K562 (cell line): ENCODE measurements at regions not wholly inside any gene's neighbourhood (a gene's known extent, or its start where the extent isn't known, plus 50 kb on each side); places are given as distances from the start of the nearest gene placed in this dataset.

Experiments
- ATAC-seq: fragments of 200-7000 bp; cut with Tn5 transposase; 3 replicates; pipeline ENCODE4 v1.9.1; 2020; ENCODE audit warnings: moderate library complexity
- BruUV-seq: library from RNA; stranded (reverse); fragments of 400-500 nt; replicated peaks from 2 replicates; lab custom pipeline; 2021; lab: Mats Ljungman, UMichigan
- CTCF ChIA-PET: fragments of 300-600 bp; formaldehyde crosslinking; extraction: SDS; loops from one replicate; lab custom pipeline; 2021; ENCODE audit warnings: low intra/inter-chr PET ratio; lab: Yijun Ruan, JAX
- POLR2A ChIA-PET: fragments of 300-600, 350-650 bp; sonication (Branson Sonifier 250); formaldehyde crosslinking; extraction: SDS; loops from one replicate; lab custom pipeline; 2021; ENCODE audit warnings: antibody characterized with exemption, inconsistent platforms; lab: Yijun Ruan, JAX
- DNase-seq, 4 experiments: peaks; one replicate each; pipeline versions ENCODE4 v3.0.0 to v3.0.0-alpha.2; 2011 to 2018; ENCODE audit warnings: low spot score in 3 of 4, mixed read lengths in 3 of 4; ENCODE audit errors: extremely low read depth in 1 of 4
- FAIRE-seq: peaks from 2 replicates; lab custom pipeline; 2011; peaks lifted over from hg19 to GRCh38; lab: Jason Lieb, UNC
- H2AFZ ChIP-seq: 2 replicates; pipeline ENCODE4 v1.6.0; 2011; ENCODE audit warnings: low read depth, low read length, control low read depth, inconsistent platforms
- H3K27ac ChIP-seq: fragments of 200-600 bp; 3 replicates; pipeline ENCODE4 v1.8.0; 2011; ENCODE audit warnings: low read depth, mild to moderate bottlenecking, control low read depth, inconsistent platforms, low read length, moderate library complexity, mixed read lengths; ENCODE audit errors: extremely low read depth
- H3K27me3 ChIP-seq, 2 experiments: fragments of 300-600 bp in 1 of 2; 2 replicates in 1 of 2; 3 replicates in 1 of 2; pipeline versions ENCODE4 v1.6.0 to v1.8.0; 2011; ENCODE audit warnings: inconsistent platforms in 2 of 2, low read length in 2 of 2, mild to moderate bottlenecking in 1 of 2, mixed read lengths in 1 of 2, moderate library complexity in 1 of 2; ENCODE audit not compliant: control insufficient read depth in 2 of 2, insufficient read depth in 2 of 2
- H3K36me3 ChIP-seq: fragments of 300-600 bp; 3 replicates; pipeline ENCODE4 v1.8.0; 2011; ENCODE audit warnings: mild to moderate bottlenecking, low read length, inconsistent platforms; ENCODE audit not compliant: control insufficient read depth, insufficient read depth
- H3K4me1 ChIP-seq, 2 experiments: fragments of 200-600 bp in 1 of 2; replicated peaks in 1 of 2; 2 replicates in 1 of 2; 3 replicates in 1 of 2; pipeline versions ENCODE4 v1.5.1 to v1.8.0; 2011; ENCODE audit warnings: inconsistent platforms in 2 of 2, low read length in 2 of 2, mild to moderate bottlenecking in 1 of 2, mixed read lengths in 1 of 2, moderate library complexity in 1 of 2; ENCODE audit not compliant: control insufficient read depth in 2 of 2, insufficient read depth in 2 of 2
- H3K4me2 ChIP-seq: 2 replicates; pipeline ENCODE4 v1.6.1; 2011; ENCODE audit warnings: low read length, control low read depth, inconsistent platforms, mixed read lengths; ENCODE audit not compliant: insufficient read depth
- H3K4me3 ChIP-seq: fragments of 200-600 bp; sonication (generic), shearing (Covaris generic); 2 replicates; pipeline ENCODE4 v1.5.1; 2016; ENCODE audit warnings: control low read depth, inconsistent platforms
- H3K79me2 ChIP-seq: fragments of 200-600 bp; 3 replicates; pipeline ENCODE4 v1.8.0; 2011; ENCODE audit warnings: low read length, inconsistent platforms; ENCODE audit not compliant: control insufficient read depth, insufficient read depth
- H3K9ac ChIP-seq, 2 experiments: 2 replicates each; pipeline versions ENCODE4 v1.6.0 to v1.6.1; 2011; ENCODE audit warnings: low read depth in 2 of 2, low read length in 2 of 2, control low read depth in 1 of 2, inconsistent platforms in 1 of 2, mild to moderate bottlenecking in 1 of 2, mixed read lengths in 1 of 2; ENCODE audit not compliant: insufficient read depth in 1 of 2
- H3K9me1 ChIP-seq: one replicate; pipeline ENCODE4 v1.6.0; 2011; ENCODE audit warnings: inconsistent platforms, mild to moderate bottlenecking, low read length, moderate library complexity; ENCODE audit not compliant: control insufficient read depth, insufficient read depth
- H3K9me3 ChIP-seq: replicated peaks from 2 replicates; pipeline ENCODE4 v1.5.1; 2011; ENCODE audit warnings: low read depth, low read length, inconsistent platforms; ENCODE audit not compliant: control insufficient read depth, insufficient read depth
- H4K20me1 ChIP-seq: replicated peaks from 2 replicates; pipeline ENCODE4 v1.6.1; 2011; ENCODE audit warnings: low read length, inconsistent platforms, mixed read lengths; ENCODE audit not compliant: control insufficient read depth, insufficient read depth
- AFF4 ChIP-seq: sonication (generic); formaldehyde crosslinking; IDR thresholded peaks from 2 replicates; pipeline ENCODE4 v1.8.0; 2023; ENCODE audit warnings: mild to moderate bottlenecking, missing genetic modification reagents
- CREB5 ChIP-seq: fragments of 250-450 bp; sonication (Bioruptor Pico); IDR thresholded peaks from 2 replicates; pipeline ENCODE4 v1.5.0; 2020; ENCODE audit warnings: mild to moderate bottlenecking
- FOXK2 ChIP-seq, 2 experiments: fragments of 450-650 bp; IDR thresholded peaks in 1 of 2; conservative IDR thresholded peaks in 1 of 2; 2 replicates each; pipeline ENCODE4 v1.6.1; 2016; ENCODE audit warnings: low read depth in 2 of 2, mild to moderate bottlenecking in 1 of 2
- GATAD2B ChIP-seq: fragments of 450-650 bp; IDR thresholded peaks from 2 replicates; pipeline ENCODE4 v1.6.1; 2017; ENCODE audit warnings: mild to moderate bottlenecking, borderline replicate concordance
- HDAC1 ChIP-seq, 2 experiments: fragments of 450-650 bp; IDR thresholded peaks; 2 replicates each; pipeline ENCODE4 v1.6.1; 2016 to 2017; ENCODE audit warnings: inconsistent platforms in 1 of 2, mild to moderate bottlenecking in 1 of 2, moderate library complexity in 1 of 2
- RAD21 ChIP-seq, 2 experiments: fragments of 250-450 bp in 1 of 2; fragments of 450-650 bp in 1 of 2; sonication (Bioruptor Pico) in 1 of 2; formaldehyde crosslinking in 1 of 2; IDR thresholded peaks in 1 of 2; conservative IDR thresholded peaks in 1 of 2; 2 replicates each; pipeline versions ENCODE4 v1.4.0 to v1.8.0; 2020 to 2022; ENCODE audit warnings: mild to moderate bottlenecking in 2 of 2, moderate library complexity in 1 of 2
- SRSF1 ChIP-seq: fragments of 200-400 bp; formaldehyde crosslinking; IDR thresholded peaks from 2 replicates; pipeline ENCODE4 v1.6.1; 2017; ENCODE audit warnings: mild to moderate bottlenecking, low read depth, low read length, moderate library complexity
- ZBTB17 ChIP-seq: fragments of 450-650 bp; formaldehyde crosslinking; IDR thresholded peaks from 2 replicates; pipeline ENCODE4 v1.4.0; 2020; ENCODE audit warnings: mild to moderate bottlenecking
- WGBS: fragments of 100-300 bp; shearing (Covaris generic); methylation state at CpG from one replicate; pipeline ENCODE4 v1.1.6; 2016; ENCODE audit warnings: low coverage, mixed read lengths; ENCODE audit not compliant: insufficient coverage; ENCODE audit errors: missing lambda C conversion rate; 5-methylcytosine and 5-hydroxymethylcytosine counted together
- in situ Hi-C: fragments of 300-500 bp; cut with MboI; formaldehyde crosslinking; loops from 4 replicates; pipeline ENCODE4 v1.15.0; 2018; ENCODE audit warnings: inconsistent platforms, mixed read lengths
- intact Hi-C: fragments of 100-400 bp; cut with micrococcal nuclease; formaldehyde crosslinking; loops from 2 replicates; pipeline ENCODE4 v1.14.2; 2022
- TF ChIP-seq, protein P1 (sequence below): fragments of 450-650 bp; IDR thresholded peaks from 2 replicates; pipeline ENCODE4 v1.6.1; 2016; ENCODE audit warnings: low read depth

- H3K4me2 ChIP-seq, result no peak overlapping the region
- DNase-seq (no peak), ATAC-seq (no peak), FAIRE-seq (no peak)
- no peak overlapping the region for H3K27ac ChIP-seq
- no peaks in the 10 kb centered on the region for H3K9me3 ChIP-seq
- H3K4me3 ChIP-seq, result no peak overlapping the region
- POLR2A ChIA-PET, result interaction anchor here (0.8 to 1.8 kb wide), 3 partner anchors 10 to 19 kb away, joined by 3 to 4 read pairs (median 3); no protein-coding TSS in a partner anchor
- no peak overlapping the region for H3K9ac ChIP-seq
- 1% methylated on average over 7 of the region's 7 CpGs for WGBS
- no peaks in the 10 kb centered on the region for H3K4me1 ChIP-seq
- H2AFZ ChIP-seq, result no peak overlapping the region
- H3K79me2 ChIP-seq, result no peaks in the 10 kb centered on the region
- CTCF ChIA-PET, result no interaction called here
- H3K9me1 ChIP-seq, result no peaks in the 10 kb centered on the region
- BruUV-seq, result no TSS peak
- no peaks in the 10 kb centered on the region for H3K36me3 ChIP-seq
- no peaks in the 10 kb centered on the region for H4K20me1 ChIP-seq
- intact Hi-C loops, result no loop called here
- H3K27me3 ChIP-seq, result peaks cover 8 to 31% of the 10 kb centered on the region in 2 experiments; a peak in 3 of 5 replicates
- in situ Hi-C loops, result no loop called here
- TF ChIP-seq, protein P1, sequence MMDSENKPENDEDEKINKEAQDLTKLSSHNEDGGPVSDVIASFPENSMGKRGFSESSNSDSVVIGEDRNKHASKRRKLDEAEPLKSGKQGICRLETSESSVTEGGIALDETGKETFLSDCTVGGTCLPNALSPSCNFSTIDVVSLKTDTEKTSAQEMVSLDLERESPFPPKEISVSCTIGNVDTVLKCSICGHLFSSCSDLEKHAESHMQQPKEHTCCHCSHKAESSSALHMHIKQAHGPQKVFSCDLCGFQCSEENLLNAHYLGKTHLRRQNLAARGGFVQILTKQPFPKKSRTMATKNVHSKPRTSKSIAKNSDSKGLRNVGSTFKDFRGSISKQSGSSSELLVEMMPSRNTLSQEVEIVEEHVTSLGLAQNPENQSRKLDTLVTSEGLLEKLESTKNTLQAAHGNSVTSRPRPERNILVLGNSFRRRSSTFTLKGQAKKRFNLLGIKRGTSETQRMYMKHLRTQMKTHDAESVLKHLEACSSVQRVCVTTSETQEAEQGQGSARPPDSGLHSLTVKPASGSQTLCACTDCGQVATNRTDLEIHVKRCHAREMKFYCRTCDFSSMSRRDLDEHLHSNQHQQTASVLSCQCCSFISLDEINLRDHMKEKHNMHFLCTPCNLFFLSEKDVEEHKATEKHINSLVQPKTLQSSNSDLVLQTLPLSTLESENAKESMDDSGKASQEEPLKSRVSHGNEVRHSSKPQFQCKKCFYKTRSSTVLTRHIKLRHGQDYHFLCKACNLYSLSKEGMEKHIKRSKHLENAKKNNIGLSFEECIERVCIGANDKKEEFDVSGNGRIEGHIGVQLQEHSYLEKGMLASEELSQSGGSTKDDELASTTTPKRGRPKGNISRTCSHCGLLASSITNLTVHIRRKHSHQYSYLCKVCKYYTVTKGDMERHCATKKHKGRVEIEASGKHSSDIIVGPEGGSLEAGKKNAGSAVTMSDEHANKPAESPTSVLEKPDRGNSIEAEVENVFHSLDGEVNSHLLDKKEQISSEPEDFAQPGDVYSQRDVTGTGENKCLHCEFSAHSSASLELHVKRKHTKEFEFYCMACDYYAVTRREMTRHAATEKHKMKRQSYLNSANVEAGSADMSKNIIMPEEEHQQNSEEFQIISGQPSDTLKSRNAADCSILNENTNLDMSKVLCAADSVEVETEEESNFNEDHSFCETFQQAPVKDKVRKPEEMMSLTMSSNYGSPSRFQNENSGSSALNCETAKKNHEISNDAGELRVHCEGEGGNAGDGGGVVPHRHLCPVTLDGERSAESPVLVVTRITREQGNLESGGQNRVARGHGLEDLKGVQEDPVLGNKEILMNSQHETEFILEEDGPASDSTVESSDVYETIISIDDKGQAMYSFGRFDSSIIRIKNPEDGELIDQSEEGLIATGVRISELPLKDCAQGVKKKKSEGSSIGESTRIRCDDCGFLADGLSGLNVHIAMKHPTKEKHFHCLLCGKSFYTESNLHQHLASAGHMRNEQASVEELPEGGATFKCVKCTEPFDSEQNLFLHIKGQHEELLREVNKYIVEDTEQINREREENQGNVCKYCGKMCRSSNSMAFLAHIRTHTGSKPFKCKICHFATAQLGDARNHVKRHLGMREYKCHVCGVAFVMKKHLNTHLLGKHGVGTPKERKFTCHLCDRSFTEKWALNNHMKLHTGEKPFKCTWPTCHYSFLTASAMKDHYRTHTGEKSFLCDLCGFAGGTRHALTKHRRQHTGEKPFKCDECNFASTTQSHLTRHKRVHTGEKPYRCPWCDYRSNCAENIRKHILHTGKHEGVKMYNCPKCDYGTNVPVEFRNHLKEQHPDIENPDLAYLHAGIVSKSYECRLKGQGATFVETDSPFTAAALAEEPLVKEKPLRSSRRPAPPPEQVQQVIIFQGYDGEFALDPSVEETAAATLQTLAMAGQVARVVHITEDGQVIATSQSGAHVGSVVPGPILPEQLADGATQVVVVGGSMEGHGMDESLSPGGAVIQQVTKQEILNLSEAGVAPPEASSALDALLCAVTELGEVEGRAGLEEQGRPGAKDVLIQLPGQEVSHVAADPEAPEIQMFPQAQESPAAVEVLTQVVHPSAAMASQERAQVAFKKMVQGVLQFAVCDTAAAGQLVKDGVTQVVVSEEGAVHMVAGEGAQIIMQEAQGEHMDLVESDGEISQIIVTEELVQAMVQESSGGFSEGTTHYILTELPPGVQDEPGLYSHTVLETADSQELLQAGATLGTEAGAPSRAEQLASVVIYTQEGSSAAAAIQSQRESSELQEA, result no peak
- no peak for TF ChIP-seq FOXK2 (conservative IDR thresholded peaks at IDR 0.05 in 1 of 2, IDR thresholded peaks at IDR 0.05 in 1 of 2; ENCODE audit: low read depth in 2 of 2)
- no peak for TF ChIP-seq HDAC1 (IDR thresholded peaks at IDR 0.05)
- TF ChIP-seq AFF4 (CRISPR knock-in tag), result no peak
- no peak for TF ChIP-seq RAD21 (CRISPR knock-in tag; conservative IDR thresholded peaks at IDR 0.05 in 1 of 2, IDR thresholded peaks at IDR 0.05 in 1 of 2)
- TF ChIP-seq CREB5 (CRISPR knock-in tag), result no peak
- TF ChIP-seq ZBTB17 (CRISPR knock-in tag), result no peak
- no peak for TF ChIP-seq GATAD2B
- no peak for TF ChIP-seq SRSF1
Observed at GRCh38 chr6:1143655-1144054, 168.2 kb upstream of the FOXQ1 start.
